Prostate gland (tissue), 2 donors: ENCODE measurements at regions not wholly inside any gene's neighbourhood (a gene's known extent, or its start where the extent isn't known, plus 50 kb on each side); places are given as distances from the start of the nearest gene placed in this dataset.

Source experiments
- CTCF ChIP-seq, 4 experiments: fragments of 200-600 bp in 2 of 4; fragments of 450-650 bp in 2 of 4; sonication (generic) in 2 of 4; IDR thresholded peaks; 1 replicate in 3 of 4; 2 replicates in 1 of 4; pipeline ENCODE4 v1.5.1; 2016 to 2019; ENCODE audit warnings: antibody characterized with exemption in 4 of 4, mild to moderate bottlenecking in 2 of 4, moderate library complexity in 2 of 4
- POLR2A ChIP-seq: fragments of 450-650 bp; IDR thresholded peaks from one replicate; pipeline ENCODE4 v1.6.1; 2016; ENCODE audit warnings: antibody characterized with exemption, mild to moderate bottlenecking

DNA sequence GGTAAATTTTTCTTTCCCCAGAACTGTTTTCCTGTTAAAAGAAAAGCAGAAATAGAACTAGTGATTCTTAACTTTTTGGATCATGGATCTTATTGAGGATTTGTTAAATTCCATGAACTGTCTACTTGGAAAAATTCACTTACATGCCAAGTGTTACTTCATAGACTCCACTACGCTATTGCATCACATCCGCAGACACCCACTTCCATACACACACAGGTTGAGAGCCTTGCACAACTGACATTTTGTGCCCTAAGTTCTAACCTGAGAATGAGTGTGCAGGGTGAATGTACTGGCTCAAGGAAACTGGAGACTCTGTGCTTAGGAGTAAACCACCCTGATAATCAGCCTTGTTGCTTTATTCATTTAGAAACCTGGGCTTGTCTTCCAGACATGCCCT lies 250.5 kb upstream of the EDA2R start:
- TF ChIP-seq CTCF (IDR thresholded peaks at IDR 0.05), result no peak
- no peak for TF ChIP-seq POLR2A
